Coronary artery (tissue), 2 donors: ENCODE measurements at regions not wholly inside any gene's neighbourhood (a gene's known extent, or its start where the extent isn't known, plus 50 kb on each side); places are given as distances from the start of the nearest gene placed in this dataset.
"Not testable (repeated sequence)": the region's sequence is repeated elsewhere in the genome, so short reads cannot be mapped to it uniquely, and the experiment has no call there.

ENCODE experiments used
- DNase-seq: peaks from one replicate; pipeline ENCODE4 v3.0.0-alpha.2; 2017; ENCODE audit warnings: low spot score
- H3K27ac ChIP-seq, 2 donors: fragments of 200-600 bp; sonication (generic); one replicate each; pipeline ENCODE4 v1.5.1; 2016 to 2019
- H3K4me3 ChIP-seq: fragments of 200-600 bp; sonication (generic); 2 replicates; pipeline ENCODE4 v1.5.1; 2016; ENCODE audit warnings: mild to moderate bottlenecking, moderate library complexity
- TF ChIP-seq, protein P1 (sequence below): fragments of 200-600 bp; sonication (generic); IDR thresholded peaks from one replicate; pipeline ENCODE4 v1.5.1; 2019; ENCODE audit warnings: antibody characterized with exemption

- H3K4me3 ChIP-seq = no peak overlapping the region
- TF ChIP-seq, protein P1, sequence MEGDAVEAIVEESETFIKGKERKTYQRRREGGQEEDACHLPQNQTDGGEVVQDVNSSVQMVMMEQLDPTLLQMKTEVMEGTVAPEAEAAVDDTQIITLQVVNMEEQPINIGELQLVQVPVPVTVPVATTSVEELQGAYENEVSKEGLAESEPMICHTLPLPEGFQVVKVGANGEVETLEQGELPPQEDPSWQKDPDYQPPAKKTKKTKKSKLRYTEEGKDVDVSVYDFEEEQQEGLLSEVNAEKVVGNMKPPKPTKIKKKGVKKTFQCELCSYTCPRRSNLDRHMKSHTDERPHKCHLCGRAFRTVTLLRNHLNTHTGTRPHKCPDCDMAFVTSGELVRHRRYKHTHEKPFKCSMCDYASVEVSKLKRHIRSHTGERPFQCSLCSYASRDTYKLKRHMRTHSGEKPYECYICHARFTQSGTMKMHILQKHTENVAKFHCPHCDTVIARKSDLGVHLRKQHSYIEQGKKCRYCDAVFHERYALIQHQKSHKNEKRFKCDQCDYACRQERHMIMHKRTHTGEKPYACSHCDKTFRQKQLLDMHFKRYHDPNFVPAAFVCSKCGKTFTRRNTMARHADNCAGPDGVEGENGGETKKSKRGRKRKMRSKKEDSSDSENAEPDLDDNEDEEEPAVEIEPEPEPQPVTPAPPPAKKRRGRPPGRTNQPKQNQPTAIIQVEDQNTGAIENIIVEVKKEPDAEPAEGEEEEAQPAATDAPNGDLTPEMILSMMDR = no peak
- no peak for DNase-seq
- H3K27ac ChIP-seq = no peak overlapping the region
These were observed 80.4 kb downstream of the GCNT4 start for GRCh38 chr5:74971947-74972460.

GRCh38 chr5:74970891-74971290, 81.5 kb downstream of the GCNT4 start:
- H3K27ac ChIP-seq, H3K4me3 ChIP-seq, DNase-seq: not testable (repeated sequence)

DNA sequence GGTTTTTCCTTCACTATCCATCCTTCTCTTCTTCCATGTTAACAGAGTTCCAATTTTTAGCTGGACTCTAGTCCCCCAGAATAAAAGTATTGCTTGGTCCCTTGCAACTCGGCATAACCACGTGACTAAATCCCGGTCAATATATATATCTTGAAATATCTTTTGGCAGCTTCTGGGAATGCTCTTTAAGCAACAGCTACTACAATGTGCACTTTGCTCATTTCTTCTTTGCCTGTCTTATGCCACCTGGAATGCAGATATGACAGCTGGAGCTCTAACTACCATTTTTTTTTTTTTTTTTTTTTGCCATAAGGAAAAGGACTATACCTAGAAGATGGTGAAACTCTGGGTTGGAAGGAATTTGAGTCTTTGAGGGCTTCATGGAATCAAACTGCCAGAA, 82.6 kb downstream of the GCNT4 start:
- no peak for DNase-seq
- H3K27ac ChIP-seq = no peak overlapping the region
- H3K4me3 ChIP-seq = no peak overlapping the region
- TF ChIP-seq, protein P1 = no peak

DNA sequence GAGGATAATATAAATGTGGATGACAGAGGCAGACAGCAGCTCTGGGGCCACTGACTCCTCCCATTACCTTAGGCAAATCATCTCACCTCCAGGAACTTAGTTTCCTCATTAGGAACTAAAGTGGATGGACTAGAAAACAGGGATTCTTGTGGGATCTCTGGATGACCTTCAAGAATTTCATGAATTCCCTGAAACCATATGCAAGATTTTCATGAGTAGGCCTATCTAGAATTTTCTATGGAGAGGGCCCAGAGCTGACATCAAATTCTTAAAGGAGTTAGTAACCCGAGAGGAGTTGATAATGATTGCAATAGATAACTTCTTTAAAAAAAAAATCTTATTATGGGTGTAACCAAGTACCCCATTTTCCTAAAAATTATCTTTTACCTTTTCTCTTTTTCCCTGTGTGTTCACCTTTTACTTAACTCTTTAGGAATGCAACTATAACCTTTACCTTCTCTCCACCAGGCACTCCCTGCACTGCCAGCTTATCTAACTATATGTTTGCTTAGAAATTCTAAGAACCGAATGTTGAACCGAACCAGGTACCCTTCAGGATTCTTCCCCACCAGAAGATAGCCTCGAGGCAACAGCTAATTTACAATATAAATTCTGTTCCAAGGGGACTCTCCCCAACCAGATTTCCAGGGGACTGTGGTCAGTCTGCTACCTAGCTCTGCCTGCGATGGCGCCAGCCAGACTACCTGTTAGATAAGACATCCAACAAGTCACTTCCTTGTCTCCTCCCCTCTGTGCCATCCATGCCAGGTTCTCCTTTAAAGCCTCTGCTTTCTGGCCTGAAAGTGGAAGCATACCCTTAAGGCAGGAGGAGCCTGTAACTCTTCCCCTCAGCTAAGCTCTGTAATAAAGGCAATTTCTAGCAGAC, 86.0 kb downstream of the GCNT4 start:
- TF ChIP-seq, protein P1 = no peak
- no peak for DNase-seq

DNA sequence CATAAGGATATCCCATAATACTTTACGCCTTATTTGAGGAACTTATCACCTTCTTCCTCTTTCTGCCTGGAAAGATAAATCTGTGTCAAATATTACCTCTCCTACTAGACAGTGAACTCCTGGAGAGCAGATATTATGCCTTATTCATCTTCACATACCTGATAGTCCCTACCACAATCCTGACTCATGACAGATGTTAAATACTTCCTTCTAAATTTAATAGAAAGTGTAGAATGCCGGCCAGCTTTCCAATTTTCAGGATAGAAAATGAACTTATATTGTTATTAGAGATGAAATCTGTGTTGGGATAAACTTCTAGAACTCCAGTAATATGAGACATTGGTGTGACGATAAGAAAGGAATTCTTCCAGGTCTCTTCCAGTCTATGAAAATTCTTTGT, 89.0 kb downstream of the GCNT4 start:
- Histone ChIP-seq H3K4me3 (no peak overlapping the region), H3K27ac (no peak overlapping the region)
- TF ChIP-seq, protein P1 = no peak
- DNase-seq = no peak

More for the DNA sequence above, 86.0 kb downstream of the GCNT4 start:
- no peak overlapping the region for H3K4me3 ChIP-seq
- no peak overlapping the region for H3K27ac ChIP-seq

- no peak overlapping the region for H3K4me3 ChIP-seq
- TF ChIP-seq, protein P1 = no peak
- no peak overlapping the region for H3K27ac ChIP-seq
- no peak for DNase-seq
These were observed 91.7 kb upstream of the FAM169A start for GRCh38 chr5:74957906-74958305.

DNA sequence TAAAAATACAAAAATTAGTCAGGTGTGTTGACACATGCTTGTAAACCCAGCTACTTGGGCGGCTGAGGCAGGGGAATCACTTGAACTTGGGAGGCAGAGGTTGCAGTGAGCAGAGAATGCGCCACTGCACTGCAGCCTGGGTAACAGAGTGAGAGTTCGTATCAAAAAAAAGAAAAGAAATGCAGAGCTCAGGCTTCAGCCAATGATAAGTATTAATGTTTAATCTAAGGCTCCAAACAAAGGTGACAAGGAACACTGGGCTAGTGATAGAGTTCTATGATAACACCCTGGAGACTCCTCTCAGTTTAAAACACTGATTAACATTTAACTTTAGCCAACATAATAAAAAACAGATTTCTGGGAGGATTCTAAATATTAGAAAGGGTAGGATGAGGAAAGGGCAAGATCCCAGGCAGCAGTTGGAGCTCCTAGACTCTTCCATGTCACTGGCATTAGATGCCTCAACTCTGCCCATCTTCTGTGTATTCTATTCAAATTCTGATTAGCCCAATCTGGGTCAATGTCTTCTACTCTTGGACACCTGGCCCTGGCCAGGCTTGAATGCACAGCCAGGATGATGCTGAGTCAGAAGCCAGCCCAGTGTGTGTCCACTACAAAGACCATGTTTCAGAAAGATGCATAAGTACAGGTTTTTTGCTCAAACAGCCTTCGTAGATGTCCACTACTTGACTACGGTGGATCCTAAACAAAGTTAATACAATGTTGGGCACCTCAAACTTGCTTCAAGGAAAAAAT, 91.0 kb upstream of the FAM169A start:
- Histone ChIP-seq H3K4me3 (no peak overlapping the region), H3K27ac (no peak overlapping the region)
- no peak for DNase-seq
- TF ChIP-seq, protein P1 = no peak
